Progenitor cell of endocrine pancreas (in vitro differentiated cells): ENCODE measurements at regions not wholly inside any gene's neighbourhood (a gene's known extent, or its start where the extent isn't known, plus 50 kb on each side); places are given as distances from the start of the nearest gene placed in this dataset.

ENCODE experiments used
- DNase-seq: peaks from one replicate; pipeline ENCODE4 v3.0.0; 2021; ENCODE audit warnings: low spot score; ENCODE audit not compliant: unreplicated experiment
- H3K27ac Mint-ChIP-seq: 2 replicates; pipeline ENCODE4 v1.8.0; 2021; ENCODE audit warnings: mild to moderate bottlenecking, moderate library complexity, mixed read lengths
- H3K27me3 Mint-ChIP-seq: 2 replicates; pipeline ENCODE4 v1.8.0; 2021; ENCODE audit warnings: mixed read lengths
- H3K36me3 Mint-ChIP-seq: 2 replicates; pipeline ENCODE4 v1.8.0; 2022; ENCODE audit warnings: mixed read lengths; ENCODE audit not compliant: insufficient read depth
- H3K4me1 Mint-ChIP-seq: 2 replicates; pipeline ENCODE4 v1.8.0; 2021; ENCODE audit warnings: low read depth, mixed read lengths
- H3K4me3 Mint-ChIP-seq: 2 replicates; pipeline ENCODE4 v1.8.0; 2021; ENCODE audit warnings: low read depth, mild to moderate bottlenecking, moderate library complexity, mixed read lengths
- H3K9me3 Mint-ChIP-seq: 2 replicates; pipeline ENCODE4 v1.8.0; 2021; ENCODE audit warnings: low read depth, mixed read lengths
- TF ChIP-seq, protein P1 (sequence below): fragments of 200-600 bp; sonication (generic); IDR thresholded peaks from one replicate; pipeline ENCODE4 v1.5.0; 2021; ENCODE audit warnings: antibody characterized with exemption, mild to moderate bottlenecking; ENCODE audit not compliant: unreplicated experiment

- Mint-ChIP-seq H3K9me3 (no peaks in the 10 kb centered on the region), H3K27ac (no peak overlapping the region), H3K27me3 (no peaks in the 10 kb centered on the region), H3K4me3 (no peak overlapping the region), H3K36me3 (no peaks in the 10 kb centered on the region), H3K4me1 (no peaks in the 10 kb centered on the region)
- DNase-seq, result no peak
- TF ChIP-seq, protein P1, sequence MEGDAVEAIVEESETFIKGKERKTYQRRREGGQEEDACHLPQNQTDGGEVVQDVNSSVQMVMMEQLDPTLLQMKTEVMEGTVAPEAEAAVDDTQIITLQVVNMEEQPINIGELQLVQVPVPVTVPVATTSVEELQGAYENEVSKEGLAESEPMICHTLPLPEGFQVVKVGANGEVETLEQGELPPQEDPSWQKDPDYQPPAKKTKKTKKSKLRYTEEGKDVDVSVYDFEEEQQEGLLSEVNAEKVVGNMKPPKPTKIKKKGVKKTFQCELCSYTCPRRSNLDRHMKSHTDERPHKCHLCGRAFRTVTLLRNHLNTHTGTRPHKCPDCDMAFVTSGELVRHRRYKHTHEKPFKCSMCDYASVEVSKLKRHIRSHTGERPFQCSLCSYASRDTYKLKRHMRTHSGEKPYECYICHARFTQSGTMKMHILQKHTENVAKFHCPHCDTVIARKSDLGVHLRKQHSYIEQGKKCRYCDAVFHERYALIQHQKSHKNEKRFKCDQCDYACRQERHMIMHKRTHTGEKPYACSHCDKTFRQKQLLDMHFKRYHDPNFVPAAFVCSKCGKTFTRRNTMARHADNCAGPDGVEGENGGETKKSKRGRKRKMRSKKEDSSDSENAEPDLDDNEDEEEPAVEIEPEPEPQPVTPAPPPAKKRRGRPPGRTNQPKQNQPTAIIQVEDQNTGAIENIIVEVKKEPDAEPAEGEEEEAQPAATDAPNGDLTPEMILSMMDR, result no peak
These were observed 542.6 kb downstream of the ADGRL2 start for GRCh38 chr1:82343381-82343780.

DNA sequence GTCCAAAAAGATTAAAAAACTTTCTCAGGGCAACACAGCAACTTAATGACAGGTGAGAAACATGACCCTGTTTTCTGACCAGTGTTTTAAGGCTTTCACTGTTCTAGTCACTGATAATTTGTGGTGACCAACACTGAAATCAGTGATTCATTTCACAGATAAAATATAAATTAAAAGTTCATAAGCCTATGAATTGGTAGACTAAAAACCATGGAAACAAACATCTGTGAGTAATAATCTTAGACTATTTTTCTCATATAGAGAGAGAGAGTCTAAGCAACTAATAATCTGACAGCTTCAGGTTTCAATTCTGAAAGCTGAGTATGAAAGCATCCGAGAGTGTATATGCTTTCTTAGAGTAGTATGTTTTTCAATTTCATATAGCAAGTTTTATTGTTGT is 536.9 kb downstream of the ADGRL2 start:
- Mint-ChIP-seq H3K36me3 (no peaks in the 10 kb centered on the region), H3K27ac (no peak overlapping the region), H3K9me3 (no peaks in the 10 kb centered on the region), H3K4me3 (no peak overlapping the region), H3K4me1 (no peaks in the 10 kb centered on the region), H3K27me3 (no peaks in the 10 kb centered on the region)
- DNase-seq, result no peak
- TF ChIP-seq, protein P1, result no peak

GRCh38 chr1:82330330-82330729 is 529.6 kb downstream of the ADGRL2 start:
- Mint-ChIP-seq H3K36me3 (no peaks in the 10 kb centered on the region), H3K4me3 (no peak overlapping the region), H3K27me3 (peaks cover 3% of the 10 kb centered on the region), H3K4me1 (peaks cover 7% of the 10 kb centered on the region), H3K27ac (no peak overlapping the region), H3K9me3 (no peaks in the 10 kb centered on the region)
- TF ChIP-seq, protein P1, result no peak
- DNase-seq, result no peak

GRCh38 chr1:82329226-82329625 is 528.5 kb downstream of the ADGRL2 start:
- Mint-ChIP-seq H3K4me1 (peaks cover 7% of the 10 kb centered on the region), H3K4me3 (no peak overlapping the region), H3K27me3 (peaks cover 3% of the 10 kb centered on the region), H3K27ac (no peak overlapping the region), H3K9me3 (no peaks in the 10 kb centered on the region), H3K36me3 (no peaks in the 10 kb centered on the region)
- no peak for DNase-seq
- TF ChIP-seq, protein P1, result no peak

- Mint-ChIP-seq H3K9me3 (peaks cover 2% of the 10 kb centered on the region), H3K4me1 (peaks cover 11% of the 10 kb centered on the region)
- TF ChIP-seq, protein P1, result no peak
These were observed 522.6 kb downstream of the ADGRL2 start for GRCh38 chr1:82323144-82323841.

More at GRCh38 chr1:82323144-82323841, 522.6 kb downstream of the ADGRL2 start:
- DNase-seq, result no peak
- Mint-ChIP-seq H3K4me3 (no peak overlapping the region), H3K27ac (no peak overlapping the region), H3K27me3 (no peaks in the 10 kb centered on the region), H3K36me3 (no peaks in the 10 kb centered on the region)
